ENCODE measurements at regions not wholly inside any gene's neighbourhood (a gene's known extent, or its start where the extent isn't known, plus 50 kb on each side); places are given as distances from the start of the nearest gene placed in this dataset.

- no peaks in the 10 kb centered on the region for H3K36me3 ChIP-seq (ENCODE audit: low read depth)
- no peaks in the 10 kb centered on the region for H3K27me3 ChIP-seq (ENCODE audit: insufficient read depth, low read depth)
- no peaks in the 10 kb centered on the region for H3F3A ChIP-seq (ENCODE audit: insufficient read depth, low read depth)
- ChIA-PET CTCF (no interaction called here), POLR2A (ENCODE audit: unreplicated experiment) (interaction anchor here (0.7 kb wide), 1 partner anchor 144 kb away, joined by 3 read pairs; no protein-coding TSS in a partner anchor)
- no peak for TF ChIP-seq EZH2 (IDR thresholded peaks at IDR 0.05; ENCODE audit: low read depth)
- TF ChIP-seq, protein P1, sequence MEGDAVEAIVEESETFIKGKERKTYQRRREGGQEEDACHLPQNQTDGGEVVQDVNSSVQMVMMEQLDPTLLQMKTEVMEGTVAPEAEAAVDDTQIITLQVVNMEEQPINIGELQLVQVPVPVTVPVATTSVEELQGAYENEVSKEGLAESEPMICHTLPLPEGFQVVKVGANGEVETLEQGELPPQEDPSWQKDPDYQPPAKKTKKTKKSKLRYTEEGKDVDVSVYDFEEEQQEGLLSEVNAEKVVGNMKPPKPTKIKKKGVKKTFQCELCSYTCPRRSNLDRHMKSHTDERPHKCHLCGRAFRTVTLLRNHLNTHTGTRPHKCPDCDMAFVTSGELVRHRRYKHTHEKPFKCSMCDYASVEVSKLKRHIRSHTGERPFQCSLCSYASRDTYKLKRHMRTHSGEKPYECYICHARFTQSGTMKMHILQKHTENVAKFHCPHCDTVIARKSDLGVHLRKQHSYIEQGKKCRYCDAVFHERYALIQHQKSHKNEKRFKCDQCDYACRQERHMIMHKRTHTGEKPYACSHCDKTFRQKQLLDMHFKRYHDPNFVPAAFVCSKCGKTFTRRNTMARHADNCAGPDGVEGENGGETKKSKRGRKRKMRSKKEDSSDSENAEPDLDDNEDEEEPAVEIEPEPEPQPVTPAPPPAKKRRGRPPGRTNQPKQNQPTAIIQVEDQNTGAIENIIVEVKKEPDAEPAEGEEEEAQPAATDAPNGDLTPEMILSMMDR (conservative IDR thresholded peaks at IDR 0.05) = no peak
- intact Hi-C loops (cut with micrococcal nuclease; ENCODE audit: unreplicated experiment) = no loop called here
- H3K27ac ChIP-seq = no peak overlapping the region
- no TSS peak for BruUV-seq (replicated peaks)
- H3K9me3 ChIP-seq (ENCODE audit: insufficient read depth, low read depth) = no peaks in the 10 kb centered on the region
- H3K79me2 ChIP-seq (ENCODE audit: low read depth) = no peaks in the 10 kb centered on the region
- no peak overlapping the region for H3K4me2 ChIP-seq
- no peak overlapping the region for H2AFZ ChIP-seq
- H3K9me2 ChIP-seq (ENCODE audit: insufficient read depth) = 0 out of 2 replicates have a peak, but pooled peaks cover 2% of the 10 kb centered on the region
- H4K20me1 ChIP-seq (ENCODE audit: insufficient read depth) = no peaks in the 10 kb centered on the region
- H3K4me3 ChIP-seq = no peak overlapping the region
- no peaks in the 10 kb centered on the region for H3K4me1 ChIP-seq (replicated peaks; ENCODE audit: insufficient read depth)
- no peak for DNase-seq
Measured at GRCh38 chr1:222081859-222082258, 340.0 kb upstream of the DUSP10 start.

DNA sequence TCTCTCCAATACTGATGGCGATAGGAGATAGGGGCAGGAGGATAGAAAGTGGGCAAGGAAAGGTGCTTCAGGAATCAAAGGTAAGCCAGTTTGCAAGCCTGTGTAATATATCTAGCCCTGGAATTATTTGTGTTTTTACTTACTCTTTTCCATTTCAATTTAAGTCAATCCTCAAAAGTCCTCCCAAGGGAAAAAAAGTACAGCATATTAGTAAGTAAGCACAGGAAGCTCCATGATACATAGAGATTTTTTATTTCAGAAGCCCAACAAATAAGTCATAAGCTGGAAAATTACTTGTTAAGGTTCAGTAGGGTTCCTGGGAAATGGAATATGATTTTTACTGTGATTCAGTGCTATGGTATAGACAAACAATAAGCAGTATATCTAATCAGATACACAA lies 337.7 kb upstream of the DUSP10 start:
- no peaks in the 10 kb centered on the region for H3K79me2 ChIP-seq (ENCODE audit: low read depth)
- no peaks in the 10 kb centered on the region; the same call in 1 of the 2 replicates for H3K9me3 ChIP-seq (ENCODE audit: insufficient read depth, low read depth)
- BruUV-seq (replicated peaks) = no TSS peak
- TF ChIP-seq, protein P1 (conservative IDR thresholded peaks at IDR 0.05) = no peak
- no peak for TF ChIP-seq EZH2 (IDR thresholded peaks at IDR 0.05; ENCODE audit: low read depth)
- intact Hi-C loops (cut with micrococcal nuclease; ENCODE audit: unreplicated experiment) = no loop called here
- no peak overlapping the region for H3K4me2 ChIP-seq
- no peaks in the 10 kb centered on the region for H3K4me1 ChIP-seq (replicated peaks; ENCODE audit: insufficient read depth)
- no peaks in the 10 kb centered on the region for H3F3A ChIP-seq (ENCODE audit: insufficient read depth, low read depth)
- H3K27me3 ChIP-seq (ENCODE audit: insufficient read depth, low read depth) = no peaks in the 10 kb centered on the region
- ChIA-PET CTCF (no interaction called here), POLR2A (ENCODE audit: unreplicated experiment) (no interaction called here)
- no peak for DNase-seq
- H4K20me1 ChIP-seq (ENCODE audit: insufficient read depth) = no peaks in the 10 kb centered on the region
- no peak overlapping the region for H2AFZ ChIP-seq
- H3K4me3 ChIP-seq = no peak overlapping the region
- H3K9me2 ChIP-seq (ENCODE audit: insufficient read depth) = 0 out of 2 replicates have a peak, but pooled peaks cover 4% of the 10 kb centered on the region
- no peaks in the 10 kb centered on the region for H3K36me3 ChIP-seq (ENCODE audit: low read depth)
- H3K27ac ChIP-seq = no peak overlapping the region

GRCh38 chr1:222077206-222077605 lies 335.3 kb upstream of the DUSP10 start:
- H3K9me3 ChIP-seq (ENCODE audit: insufficient read depth, low read depth) = no peaks in the 10 kb centered on the region; the same call in none of the 2 replicates
- no TSS peak for BruUV-seq (replicated peaks)
- H3K4me2 ChIP-seq = no peak overlapping the region
- no peaks in the 10 kb centered on the region for H3F3A ChIP-seq (ENCODE audit: insufficient read depth, low read depth)
- H2AFZ ChIP-seq = no peak overlapping the region
- DNase-seq = no peak
- intact Hi-C loops (cut with micrococcal nuclease; ENCODE audit: unreplicated experiment) = no loop called here
- no peaks in the 10 kb centered on the region for H3K4me1 ChIP-seq (replicated peaks; ENCODE audit: insufficient read depth)
- TF ChIP-seq, protein P1 (conservative IDR thresholded peaks at IDR 0.05) = no peak
- no peak for TF ChIP-seq EZH2 (IDR thresholded peaks at IDR 0.05; ENCODE audit: low read depth)
- H3K27ac ChIP-seq = no peak overlapping the region
- no peak overlapping the region for H3K4me3 ChIP-seq
- no peaks in the 10 kb centered on the region for H3K79me2 ChIP-seq (ENCODE audit: low read depth)
- 0 out of 2 replicates have a peak, but pooled peaks cover 4% of the 10 kb centered on the region for H3K9me2 ChIP-seq (ENCODE audit: insufficient read depth)
- ChIA-PET POLR2A (ENCODE audit: unreplicated experiment) (no interaction called here), CTCF (no interaction called here)
- no peaks in the 10 kb centered on the region for H3K27me3 ChIP-seq (ENCODE audit: insufficient read depth, low read depth)
- no peaks in the 10 kb centered on the region for H3K36me3 ChIP-seq (ENCODE audit: low read depth)
- no peaks in the 10 kb centered on the region for H4K20me1 ChIP-seq (ENCODE audit: insufficient read depth)

Measured in PC-9 (cell line).